SK-MEL-5 (cell line): ENCODE measurements at regions not wholly inside any gene's neighbourhood (a gene's known extent, or its start where the extent isn't known, plus 50 kb on each side); places are given as distances from the start of the nearest gene placed in this dataset.
A peak's percentile ranks its signal among the peaks of the same experiment; 100 is the strongest.

Experiments used
- DNase-seq: peaks from one replicate; pipeline ENCODE4 v3.0.0-alpha.2; 2016; ENCODE audit warnings: low read depth, low spot score
- in situ Hi-C: cut with HindIII; loops from 2 replicates; pipeline ENCODE4 v1.10.0; 2016; ENCODE audit warnings: low sequenced_read_pairs, high pct_unique_total_duplicates, low pct_unique_long_range_greater_than_20kb

- in situ Hi-C loops = no loop called here
These were observed 72.0 kb upstream of the AFDN start for GRCh38 chr6:167754691-167755090.

DNA sequence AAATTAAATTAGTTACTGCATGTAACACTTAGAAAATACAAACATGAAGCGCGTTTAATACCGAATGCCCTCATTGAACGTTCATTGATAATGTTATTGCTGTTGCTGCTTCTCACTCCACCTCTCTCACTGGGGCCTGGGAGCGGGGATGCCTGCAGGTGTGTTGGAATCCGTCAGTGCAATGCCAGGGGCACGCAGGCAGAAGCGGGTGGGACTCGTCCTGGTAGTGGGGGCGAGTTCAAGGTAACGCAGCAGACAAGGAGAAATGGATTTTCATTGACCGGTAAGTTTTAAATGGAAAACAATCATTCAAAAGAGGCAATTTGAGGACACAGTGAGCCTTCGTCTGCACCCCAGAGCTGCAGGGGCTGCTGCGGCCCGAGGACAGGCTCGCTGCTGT, 71.2 kb upstream of the AFDN start:
- in situ Hi-C loops = no loop called here

More at GRCh38 chr6:167754691-167755090, 72.0 kb upstream of the AFDN start:
- DNase-seq = no peak

GRCh38 chr6:167756597-167756996, 70.1 kb upstream of the AFDN start:
- DNase-seq = no peak
- in situ Hi-C loops = no loop called here

More for the DNA sequence above, 71.2 kb upstream of the AFDN start:
- DNase-seq = no peak

DNA sequence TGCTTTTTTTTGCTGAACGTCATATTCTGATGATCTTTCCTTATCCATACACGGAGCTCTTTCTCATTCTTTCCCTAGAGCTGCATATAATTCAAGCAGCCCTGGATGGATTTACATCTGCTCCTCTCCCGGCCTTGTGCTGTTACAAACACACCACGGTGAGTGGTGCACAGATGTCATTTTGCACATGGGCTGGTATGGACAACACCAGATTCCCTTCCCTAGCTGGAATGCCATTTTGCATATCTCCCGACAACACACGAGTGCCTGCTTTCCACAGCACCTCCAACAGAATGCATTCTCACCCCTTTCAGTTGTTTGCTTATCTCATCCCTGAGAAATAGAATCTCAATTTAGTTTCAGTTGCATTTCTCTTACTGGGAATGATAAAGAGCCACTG, 69.5 kb upstream of the AFDN start:
- in situ Hi-C loops = no loop called here
- DNase-seq = no peak

- in situ Hi-C loops = no loop called here
- DNase-seq = no peak
These were observed 68.9 kb upstream of the AFDN start for GRCh38 chr6:167757821-167758220.

DNA sequence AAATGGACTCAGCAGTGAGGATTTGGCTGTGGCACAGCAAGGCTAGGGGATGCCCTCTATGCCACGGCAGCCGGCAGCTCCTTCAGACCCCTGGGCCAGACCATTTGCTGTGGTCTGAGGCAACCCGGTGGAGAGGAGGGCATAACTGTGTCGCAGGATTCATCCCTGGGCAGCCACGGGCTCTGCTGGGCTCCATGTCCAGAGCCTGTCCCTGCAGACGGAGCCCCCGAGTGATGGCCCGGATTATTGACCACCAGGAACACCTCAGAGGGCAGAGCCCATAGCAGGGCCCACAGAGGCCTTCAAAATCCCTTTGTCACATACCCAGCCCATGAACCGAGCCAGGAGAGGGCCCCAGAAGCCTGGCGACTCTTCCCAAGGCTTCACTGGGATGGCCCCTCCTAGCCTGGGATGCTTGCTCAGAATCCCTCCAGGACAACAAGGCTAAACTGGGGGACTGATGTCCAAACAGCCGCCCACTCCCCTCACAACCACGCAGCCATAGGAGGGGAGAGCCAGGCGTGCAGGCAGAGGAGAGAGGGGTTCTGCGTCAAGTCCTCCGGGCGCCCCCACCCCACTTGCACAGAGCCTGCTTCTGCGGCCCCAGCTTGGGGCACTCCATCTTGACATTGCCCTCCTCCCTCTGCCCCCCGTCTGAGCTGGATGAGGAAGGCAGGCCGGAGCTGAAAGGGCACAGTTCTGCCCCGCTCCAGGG, 68.2 kb upstream of the AFDN start:
- in situ Hi-C loops = no loop called here
- DNase-seq = no peak

DNA sequence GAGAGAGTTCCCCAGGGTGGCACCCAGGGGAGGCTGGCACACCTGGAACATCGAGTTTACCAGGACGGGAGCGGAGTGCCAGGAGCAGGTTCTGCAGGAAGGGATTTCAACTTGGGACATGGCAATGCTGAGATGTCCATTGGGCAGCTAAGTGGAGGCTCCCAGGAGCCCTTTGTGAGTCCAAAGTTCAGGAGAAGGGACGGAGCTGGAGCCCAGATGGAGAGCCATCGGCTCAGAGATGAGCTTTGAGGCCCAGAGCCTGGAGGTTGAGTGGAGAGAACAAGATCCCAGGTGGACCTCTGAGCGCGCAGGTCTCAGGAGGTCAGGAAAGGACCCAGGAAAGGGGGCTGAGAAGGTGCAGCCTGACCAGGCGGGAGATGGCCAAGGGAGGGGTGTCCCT, 67.5 kb upstream of the AFDN start:
- in situ Hi-C loops = no loop called here
- no peak for DNase-seq

DNA sequence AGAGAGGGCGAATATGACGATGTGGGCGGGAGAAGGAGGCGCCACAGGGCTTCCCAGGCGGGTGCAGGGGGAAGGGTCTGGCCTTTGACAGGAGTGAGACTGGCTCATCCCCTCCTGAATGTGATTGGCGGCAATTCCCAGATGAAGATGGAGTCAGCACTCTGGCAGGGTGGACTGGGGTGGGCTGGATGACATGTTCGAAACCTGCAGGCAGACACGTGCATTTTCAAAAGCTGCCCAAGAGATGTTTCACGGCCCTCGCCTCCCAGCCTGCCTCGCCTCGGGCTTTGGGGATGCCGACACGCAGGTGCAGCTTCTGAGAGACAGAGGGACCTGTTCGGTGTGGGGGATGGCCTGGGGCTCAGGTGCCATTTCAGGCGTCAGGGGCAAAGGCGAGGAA, 66.8 kb upstream of the AFDN start:
- in situ Hi-C loops = no loop called here
- no peak for DNase-seq

GRCh38 chr6:167760979-167761793, 65.5 kb upstream of the AFDN start:
- peak; percentile 64 for DNase-seq
- in situ Hi-C loops = no loop called here

- in situ Hi-C loops = no loop called here
- DNase-seq = no peak
These were observed 64.9 kb upstream of the AFDN start for GRCh38 chr6:167761794-167762258.

GRCh38 chr6:167762259-167762962, 64.3 kb upstream of the AFDN start:
- in situ Hi-C loops = no loop called here
- DNase-seq = peak; percentile 74

DNA sequence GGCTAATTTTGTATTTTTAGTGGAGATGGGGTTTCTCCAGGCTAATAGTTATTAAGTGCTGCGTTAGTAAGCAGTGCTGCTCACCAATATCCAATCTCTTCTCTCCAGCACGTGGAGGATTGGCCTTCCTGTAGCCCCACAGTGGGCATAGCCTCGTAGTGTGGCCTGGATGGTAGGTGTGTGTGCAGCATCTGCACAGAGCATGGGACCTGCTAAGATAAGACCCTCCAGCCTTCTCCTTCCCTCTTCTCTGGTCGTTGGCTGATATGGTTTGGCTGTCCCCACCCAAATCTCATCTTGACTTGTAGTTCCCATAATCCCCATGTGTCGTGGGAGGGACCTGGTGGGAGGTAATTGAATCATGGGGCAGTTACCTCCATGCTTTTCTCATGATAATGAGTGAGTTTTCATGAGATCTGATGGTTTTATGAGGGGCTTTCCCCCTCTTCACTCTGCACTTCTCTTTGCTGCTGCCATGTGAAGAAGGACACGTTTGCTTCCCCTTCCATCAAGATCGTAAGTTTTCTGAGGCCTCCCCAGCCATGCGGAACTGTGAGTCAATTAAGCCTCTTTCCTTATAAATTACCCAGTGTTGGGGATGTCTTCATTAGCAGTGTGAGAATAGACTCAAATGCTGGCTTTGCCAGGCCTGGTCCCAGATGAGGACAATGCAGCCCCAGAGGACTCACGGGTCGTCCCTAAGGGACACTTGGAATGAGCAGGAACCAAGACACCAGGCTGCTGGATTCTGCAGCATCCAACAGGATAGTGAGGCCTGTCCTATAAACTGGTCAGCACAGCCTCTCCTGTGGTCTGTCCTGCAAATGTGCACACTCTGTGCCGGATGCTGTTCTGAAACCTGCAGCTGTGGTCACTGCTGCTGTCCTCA, 63.4 kb upstream of the AFDN start:
- in situ Hi-C loops = no loop called here
- no peak for DNase-seq

DNA sequence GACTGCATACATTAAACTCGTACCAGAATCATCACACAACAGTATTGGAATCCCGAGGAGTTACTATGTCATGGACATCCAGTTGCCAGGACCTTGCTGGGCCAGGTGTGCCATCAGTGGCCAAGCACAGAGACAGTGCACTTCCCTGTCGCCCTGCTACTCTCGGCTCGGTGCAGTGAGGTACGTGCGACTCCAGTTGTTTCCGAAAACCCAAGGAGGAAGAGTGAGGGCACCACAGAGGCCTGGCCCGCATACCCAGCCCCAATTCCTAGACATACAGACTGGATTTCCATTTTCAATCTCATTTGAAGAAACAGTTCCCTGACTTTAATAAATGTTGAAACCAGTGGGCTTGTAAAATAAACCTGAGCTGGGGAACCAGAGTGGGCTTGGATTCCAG, 62.5 kb upstream of the AFDN start:
- in situ Hi-C loops = no loop called here
- DNase-seq = no peak

DNA sequence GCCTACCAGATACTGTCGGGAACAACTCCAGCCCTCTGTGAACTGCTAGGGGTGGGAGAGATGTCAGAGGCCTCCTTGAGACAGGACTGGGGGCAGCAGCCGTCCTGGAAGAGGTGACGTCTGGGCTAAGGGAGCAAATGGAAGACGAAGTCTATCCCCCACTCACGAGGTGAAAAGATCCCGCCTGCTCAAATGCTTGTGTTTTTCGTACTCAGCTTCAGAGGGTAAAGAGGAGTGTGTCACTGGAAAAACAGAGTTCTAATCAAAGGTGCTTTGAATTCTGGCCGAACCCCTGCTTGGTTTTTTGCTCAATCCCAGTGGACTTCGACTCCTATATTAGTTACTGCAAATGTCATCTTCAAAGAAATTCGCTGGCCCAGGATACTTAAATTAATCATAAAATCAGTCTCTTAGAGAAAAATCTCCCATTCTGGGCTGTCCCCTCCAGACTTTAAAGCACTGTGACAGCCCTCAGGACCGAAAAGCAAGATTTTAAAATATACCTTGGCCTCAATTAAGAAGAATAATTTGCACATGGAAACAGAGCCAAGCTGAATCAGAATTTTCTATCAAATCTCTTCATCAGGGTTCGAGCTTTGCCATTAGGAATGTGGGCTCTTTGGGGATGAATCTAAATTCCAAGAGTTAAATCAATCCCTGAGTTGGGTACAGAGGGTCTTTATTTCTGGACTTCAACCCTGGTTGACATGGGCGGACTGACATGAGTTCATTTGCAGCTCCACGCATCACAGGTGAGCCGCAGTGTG, 61.8 kb upstream of the AFDN start:
- no peak for DNase-seq
- in situ Hi-C loops = no loop called here

DNA sequence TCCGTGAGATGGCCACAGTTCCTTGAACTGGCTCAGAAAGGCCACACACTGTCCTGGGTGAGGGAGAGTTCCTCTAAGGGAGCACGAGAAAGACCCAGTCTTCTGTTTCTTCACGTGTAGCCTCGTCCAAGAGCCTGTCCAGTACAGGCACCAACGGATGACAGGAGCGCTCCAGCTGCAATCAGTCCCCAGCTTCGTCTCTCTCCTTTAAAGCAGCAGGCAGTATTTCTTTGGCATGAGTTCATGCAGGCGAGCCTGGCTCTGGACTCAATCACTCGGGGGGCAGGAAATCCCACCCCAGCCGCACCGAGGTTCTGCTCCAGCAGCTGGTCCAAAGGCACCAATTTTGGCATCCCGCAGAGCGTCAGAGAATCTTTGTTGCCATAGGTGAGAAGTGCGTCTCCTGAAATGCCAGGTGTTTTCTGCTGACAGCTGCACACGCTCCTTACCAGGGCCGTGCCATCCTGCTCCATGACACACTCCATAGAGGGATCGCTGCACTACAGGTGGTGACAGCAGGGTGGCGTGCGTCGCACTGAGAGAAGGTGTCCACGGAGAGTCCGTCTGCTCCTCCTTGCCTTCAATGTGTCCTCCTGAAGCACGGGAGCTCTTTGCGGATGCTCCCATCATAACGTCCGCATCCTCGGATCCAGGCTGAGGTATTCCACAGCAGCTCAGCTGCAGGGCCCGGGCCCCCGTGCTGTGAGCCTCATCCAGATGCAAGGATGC, 59.6 kb upstream of the AFDN start:
- in situ Hi-C loops = no loop called here
- DNase-seq = no peak

DNA sequence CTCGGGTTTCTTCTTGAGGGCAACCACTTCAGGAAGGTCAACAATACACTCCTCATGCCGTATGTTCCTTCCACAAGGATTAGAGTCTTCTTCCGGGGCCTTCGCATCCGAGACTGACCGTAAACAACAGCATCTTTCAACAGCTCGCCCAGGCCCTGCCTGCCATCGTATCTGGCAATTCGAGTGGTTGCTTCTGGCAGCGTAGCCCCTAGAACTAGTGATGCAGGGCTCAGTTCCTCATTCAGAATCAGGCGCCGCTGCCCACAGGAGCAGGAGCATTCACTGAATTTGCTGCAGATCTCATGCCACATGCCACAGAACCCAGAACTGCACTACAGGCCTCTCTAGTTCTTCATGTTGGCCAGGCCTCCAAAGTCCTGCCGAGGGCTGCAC, 59.0 kb upstream of the AFDN start:
- in situ Hi-C loops = no loop called here
- no peak for DNase-seq
